H9 (cell line): ENCODE measurements at regions not wholly inside any gene's neighbourhood (a gene's known extent, or its start where the extent isn't known, plus 50 kb on each side); places are given as distances from the start of the nearest gene placed in this dataset.
A peak's percentile ranks its signal among the peaks of the same experiment; 100 is the strongest.

Experiments
- DNase-seq: peaks from one replicate; pipeline ENCODE4 v3.0.0-alpha.2; 2017
- H2AFZ ChIP-seq: one replicate; pipeline ENCODE4 v1.6.1; 2013; ENCODE audit warnings: mild to moderate bottlenecking, low read length, control low read depth, moderate library complexity
- H2AK5ac ChIP-seq: 2 replicates; pipeline ENCODE4 v1.6.1; 2013; ENCODE audit warnings: low read length, control low read depth, mixed read lengths; ENCODE audit not compliant: insufficient read length
- H2BK120ac ChIP-seq: one replicate; pipeline ENCODE4 v1.6.1; 2013; ENCODE audit warnings: low read depth, mild to moderate bottlenecking, low read length, control low read depth, inconsistent platforms; ENCODE audit not compliant: poor library complexity, severe bottlenecking
- H2BK12ac ChIP-seq: 2 replicates; pipeline ENCODE4 v1.6.1; 2013; ENCODE audit warnings: low read length, control low read depth, mixed read lengths, low read depth; ENCODE audit not compliant: insufficient read length
- H2BK15ac ChIP-seq: 2 replicates; pipeline ENCODE4 v1.6.1; 2013; ENCODE audit warnings: low read depth, low read length, control low read depth
- H2BK20ac ChIP-seq: one replicate; pipeline ENCODE4 v1.6.1; 2013; ENCODE audit warnings: low read depth, mild to moderate bottlenecking, low read length, control low read depth, inconsistent platforms; ENCODE audit not compliant: poor library complexity, severe bottlenecking
- H2BK5ac ChIP-seq: 2 replicates; pipeline ENCODE4 v1.6.1; 2013; ENCODE audit warnings: low read length, control low read depth, mixed read lengths; ENCODE audit not compliant: insufficient read length
- H3K14ac ChIP-seq: 2 replicates; pipeline ENCODE4 v1.6.1; 2013; ENCODE audit warnings: low read length, control low read depth; ENCODE audit not compliant: insufficient read depth
- H3K18ac ChIP-seq: 2 replicates; pipeline ENCODE4 v1.6.1; 2013; ENCODE audit warnings: low read depth, mild to moderate bottlenecking, mixed read lengths, low read length, control low read depth; ENCODE audit not compliant: insufficient read length
- H3K23ac ChIP-seq: 2 replicates; pipeline ENCODE4 v1.6.1; 2013; ENCODE audit warnings: low read length, control low read depth, mixed read lengths, low read depth; ENCODE audit not compliant: insufficient read length
- H3K23me2 ChIP-seq: 2 replicates; pipeline ENCODE4 v1.6.1; 2013; ENCODE audit warnings: low read depth, mild to moderate bottlenecking, mixed read lengths, low read length, control low read depth; ENCODE audit not compliant: insufficient read length, poor library complexity, severe bottlenecking
- H3K27ac ChIP-seq: 2 replicates; pipeline ENCODE4 v1.5.1; 2013; ENCODE audit warnings: low read length, control low read depth, mixed read lengths, low read depth; ENCODE audit not compliant: insufficient read length
- H3K27me3 ChIP-seq: 2 replicates; pipeline ENCODE4 v1.6.1; 2013; ENCODE audit warnings: low read length, control low read depth, inconsistent platforms; ENCODE audit not compliant: insufficient read depth
- H3K4ac ChIP-seq: 2 replicates; pipeline ENCODE4 v1.6.1; 2013; ENCODE audit warnings: low read depth, mild to moderate bottlenecking, control low read depth, inconsistent platforms, low read length, moderate library complexity
- H3K4me1 ChIP-seq: 2 replicates; pipeline ENCODE4 v1.6.1; 2013; ENCODE audit warnings: low read length, control low read depth, inconsistent platforms; ENCODE audit not compliant: insufficient read depth
- H3K4me2 ChIP-seq: 2 replicates; pipeline ENCODE4 v1.6.1; 2013; ENCODE audit warnings: low read length, control low read depth, mixed read lengths; ENCODE audit not compliant: insufficient read length, insufficient read depth
- H3K56ac ChIP-seq: 2 replicates; pipeline ENCODE4 v1.6.1; 2013; ENCODE audit warnings: low read depth, mild to moderate bottlenecking, mixed read lengths, low read length, control low read depth; ENCODE audit not compliant: insufficient read length
- H3K79me1 ChIP-seq: 2 replicates; pipeline ENCODE4 v1.6.1; 2013; ENCODE audit warnings: low read depth, mild to moderate bottlenecking, moderate library complexity, low read length, control low read depth, inconsistent platforms; ENCODE audit not compliant: insufficient read depth, poor library complexity, severe bottlenecking
- H3K79me2 ChIP-seq: 2 replicates; pipeline ENCODE4 v1.6.1; 2013; ENCODE audit warnings: low read length, control low read depth, inconsistent platforms; ENCODE audit not compliant: insufficient read depth
- H3K9ac ChIP-seq: 2 replicates; pipeline ENCODE4 v1.6.1; 2013; ENCODE audit warnings: low read length, control low read depth, mixed read lengths; ENCODE audit not compliant: insufficient read length; ENCODE audit errors: extremely low read depth
- H3K9me3 ChIP-seq: one replicate; pipeline ENCODE4 v1.6.1; 2013; ENCODE audit warnings: low read depth, low read length, inconsistent platforms; ENCODE audit not compliant: control insufficient read depth
- H3T11ph ChIP-seq: one replicate; pipeline ENCODE4 v1.6.1; 2013; ENCODE audit warnings: mild to moderate bottlenecking, low read length, control low read depth, inconsistent platforms
- H4K20me1 ChIP-seq: one replicate; pipeline ENCODE4 v1.6.1; 2013; ENCODE audit not compliant: control insufficient read depth, insufficient read length, insufficient read depth
- H4K5ac ChIP-seq: 2 replicates; pipeline ENCODE4 v1.6.1; 2013; ENCODE audit warnings: low read depth, mild to moderate bottlenecking, mixed read lengths, low read length, control low read depth; ENCODE audit not compliant: insufficient read length
- H4K8ac ChIP-seq: replicated peaks from 2 replicates; pipeline ENCODE4 v1.6.1; 2013; ENCODE audit warnings: low read length, control low read depth, mixed read lengths, low read depth; ENCODE audit not compliant: insufficient read length
- H4K91ac ChIP-seq: 2 replicates; pipeline ENCODE4 v1.6.1; 2013; ENCODE audit warnings: low read depth, mild to moderate bottlenecking, moderate library complexity, mixed read lengths, low read length, control low read depth; ENCODE audit not compliant: insufficient read length
- H3K27ac Mint-ChIP-seq, 3 experiments: 2 replicates in 2 of 3; 3 replicates in 1 of 3; pipeline ENCODE4 v1.8.0; 2020 to 2021; ENCODE audit warnings: mixed read lengths in 3 of 3, mild to moderate bottlenecking in 1 of 3, moderate library complexity in 1 of 3
- H3K27me3 Mint-ChIP-seq: 2 replicates; pipeline ENCODE4 v1.8.0; 2021; ENCODE audit warnings: low read depth, mild to moderate bottlenecking, moderate library complexity, mixed read lengths
- H3K36me3 Mint-ChIP-seq, 3 experiments: 2 replicates in 2 of 3; 3 replicates in 1 of 3; pipeline ENCODE4 v1.8.0; 2020 to 2021; ENCODE audit warnings: low read depth in 3 of 3, mixed read lengths in 3 of 3; ENCODE audit not compliant: insufficient read depth in 1 of 3
- H3K4me1 Mint-ChIP-seq, 2 experiments: 2 replicates each; pipeline ENCODE4 v1.8.0; 2020; ENCODE audit warnings: mixed read lengths in 2 of 2
- H3K4me3 Mint-ChIP-seq, 2 experiments: 2 replicates in 1 of 2; 3 replicates in 1 of 2; pipeline ENCODE4 v1.8.0; 2020 to 2021; ENCODE audit warnings: mild to moderate bottlenecking in 2 of 2, mixed read lengths in 2 of 2, moderate library complexity in 1 of 2
- H3K9me3 Mint-ChIP-seq, 2 experiments: 2 replicates in 1 of 2; 3 replicates in 1 of 2; pipeline ENCODE4 v1.8.0; 2020; ENCODE audit warnings: mild to moderate bottlenecking in 2 of 2, mixed read lengths in 2 of 2, moderate library complexity in 1 of 2
- CTCF ChIP-seq: fragments of 200-600 bp; sonication (generic); conservative IDR thresholded peaks from 3 replicates; pipeline ENCODE4 v1.8.0; 2021; ENCODE audit warnings: antibody characterized with exemption, mild to moderate bottlenecking

GRCh38 chr1:88061492-88062177, 622.4 kb upstream of the PKN2 start:
- Histone ChIP-seq H4K20me1 (no peaks in the 10 kb centered on the region), H2AFZ (no peak overlapping the region), H2BK5ac (no peak overlapping the region), H3K4me1 (no peaks in the 10 kb centered on the region), H2BK120ac (no peak overlapping the region), H4K5ac (no peak overlapping the region), H3K23ac (no peak overlapping the region), H2BK15ac (no peak overlapping the region), H3T11ph (no peak overlapping the region), H2BK20ac (no peak overlapping the region), H4K91ac (no peak overlapping the region), H3K9me3 (no peaks in the 10 kb centered on the region), H3K23me2 (no peaks in the 10 kb centered on the region), H3K79me1 (no peaks in the 10 kb centered on the region), H3K4me2 (no peak overlapping the region), H3K14ac (no peak overlapping the region), H3K4ac (no peak overlapping the region), H3K56ac (no peak overlapping the region), H2BK12ac (no peak overlapping the region), H3K27me3 (no peaks in the 10 kb centered on the region), H3K27ac (no peak overlapping the region), H3K9ac (no peak overlapping the region), H2AK5ac (no peak overlapping the region), H3K79me2 (no peaks in the 10 kb centered on the region), H3K18ac (no peak overlapping the region), H4K8ac (no peak overlapping the region)
- DNase-seq, result peak; percentile 67
- H3K4me1 Mint-ChIP-seq, result peaks cover 3 to 4% of the 10 kb centered on the region in 2 experiments; a peak in 3 of 4 replicates
- H3K9me3 Mint-ChIP-seq, result no peaks in the 10 kb centered on the region
- no peaks in the 10 kb centered on the region for H3K36me3 Mint-ChIP-seq
- H3K4me3 Mint-ChIP-seq, result no peak overlapping the region
- H3K27ac Mint-ChIP-seq, result no peak overlapping the region
- no peaks in the 10 kb centered on the region for H3K27me3 Mint-ChIP-seq
- TF ChIP-seq CTCF, result peak; percentile 92
